ENCODE measurements at regions not wholly inside any gene's neighbourhood (a gene's known extent, or its start where the extent isn't known, plus 50 kb on each side); places are given as distances from the start of the nearest gene placed in this dataset.
"Not testable (repeated sequence)": the region's sequence is repeated elsewhere in the genome, so short reads cannot be mapped to it uniquely, and the experiment has no call there.

- Mint-ChIP-seq H3K4me3 (peak overlapping the region; percentile 1), H3K36me3 (ENCODE audit: insufficient read depth) (peaks cover 3% of the 10 kb centered on the region), H3K27ac (ENCODE audit: low read depth) (peak overlapping the region; percentile 94), H3K27me3 (no peaks in the 10 kb centered on the region), H3K4me1 (peaks cover 60% of the 10 kb centered on the region), H3K9me3 (peaks cover 10% of the 10 kb centered on the region)
- peak; percentile 37 for ATAC-seq (replicated peaks; ENCODE audit: extremely low read depth, poor library complexity, severe bottlenecking)
- DNase-seq (ENCODE audit: low spot score in 2 of 2), result no peak
These were observed 109.9 kb upstream of the ADO start for GRCh38 chr10:62694537-62695126.

- H3K36me3 Mint-ChIP-seq (ENCODE audit: insufficient read depth), result peaks cover 3% of the 10 kb centered on the region
- H3K9me3 Mint-ChIP-seq, result peaks cover 13% of the 10 kb centered on the region
- H3K27ac Mint-ChIP-seq (ENCODE audit: low read depth), result no peak overlapping the region
- H3K4me3 Mint-ChIP-seq, result no peak overlapping the region
- no peak for ATAC-seq (replicated peaks; ENCODE audit: extremely low read depth, poor library complexity, severe bottlenecking)
- DNase-seq (ENCODE audit: low spot score in 2 of 2), result no peak
- H3K4me1 Mint-ChIP-seq, result peaks cover 39% of the 10 kb centered on the region
- H3K27me3 Mint-ChIP-seq, result peaks cover 8% of the 10 kb centered on the region
These were observed 107.7 kb upstream of the ADO start for GRCh38 chr10:62696798-62697197.

- no peak for DNase-seq (ENCODE audit: low spot score in 2 of 2)
- Mint-ChIP-seq H3K36me3 (ENCODE audit: insufficient read depth) (peaks cover 5% of the 10 kb centered on the region), H3K27ac (ENCODE audit: low read depth) (no peak overlapping the region), H3K9me3 (peaks cover 13% of the 10 kb centered on the region), H3K27me3 (peaks cover 10% of the 10 kb centered on the region), H3K4me3 (no peak overlapping the region), H3K4me1 (peaks cover 24% of the 10 kb centered on the region)
- ATAC-seq (replicated peaks; ENCODE audit: extremely low read depth, poor library complexity, severe bottlenecking), result no peak
These were observed 105.4 kb upstream of the ADO start for GRCh38 chr10:62699148-62699547.

- not testable (repeated sequence) for H3K36me3 Mint-ChIP-seq (ENCODE audit: insufficient read depth); H3K4me1 Mint-ChIP-seq; DNase-seq (ENCODE audit: low spot score in 2 of 2); H3K27me3 Mint-ChIP-seq; H3K9me3 Mint-ChIP-seq; ATAC-seq (replicated peaks; ENCODE audit: extremely low read depth, poor library complexity, severe bottlenecking); H3K27ac Mint-ChIP-seq (ENCODE audit: low read depth); H3K4me3 Mint-ChIP-seq
These were observed 100.4 kb upstream of the ADO start for GRCh38 chr10:62704121-62704520.

GRCh38 chr10:62705789-62706188 is 98.7 kb upstream of the ADO start:
- H3K9me3 Mint-ChIP-seq, result no peaks in the 10 kb centered on the region
- H3K4me3 Mint-ChIP-seq, result no peak overlapping the region
- DNase-seq (ENCODE audit: low spot score in 2 of 2) (no peak), ATAC-seq (replicated peaks; ENCODE audit: extremely low read depth, poor library complexity, severe bottlenecking) (no peak)
- peaks cover 2% of the 10 kb centered on the region for H3K36me3 Mint-ChIP-seq (ENCODE audit: insufficient read depth)
- no peaks in the 10 kb centered on the region for H3K4me1 Mint-ChIP-seq
- no peak overlapping the region for H3K27ac Mint-ChIP-seq (ENCODE audit: low read depth)
- H3K27me3 Mint-ChIP-seq, result peaks cover 10% of the 10 kb centered on the region

- Mint-ChIP-seq H3K27me3 (no peaks in the 10 kb centered on the region), H3K9me3 (no peaks in the 10 kb centered on the region), H3K4me3 (no peak overlapping the region), H3K36me3 (ENCODE audit: insufficient read depth) (no peaks in the 10 kb centered on the region), H3K27ac (ENCODE audit: low read depth) (no peak overlapping the region), H3K4me1 (no peaks in the 10 kb centered on the region)
- ATAC-seq (replicated peaks; ENCODE audit: extremely low read depth, poor library complexity, severe bottlenecking) (no peak), DNase-seq (ENCODE audit: low spot score in 2 of 2) (no peak)
These were observed 96.7 kb upstream of the ADO start for GRCh38 chr10:62707810-62708209.

- Mint-ChIP-seq H3K4me1 (no peaks in the 10 kb centered on the region), H3K4me3 (no peak overlapping the region), H3K27me3 (no peaks in the 10 kb centered on the region), H3K27ac (ENCODE audit: low read depth) (no peak overlapping the region), H3K36me3 (ENCODE audit: insufficient read depth) (no peaks in the 10 kb centered on the region), H3K9me3 (no peaks in the 10 kb centered on the region)
- DNase-seq (ENCODE audit: low spot score in 2 of 2) (no peak), ATAC-seq (replicated peaks; ENCODE audit: extremely low read depth, poor library complexity, severe bottlenecking) (no peak)
These were observed 96.0 kb upstream of the ADO start for GRCh38 chr10:62708569-62708968.

GRCh38 chr10:62709200-62709599 is 95.3 kb upstream of the ADO start:
- no peaks in the 10 kb centered on the region for H3K4me1 Mint-ChIP-seq

GRCh38 chr10:62710182-62710581 is 94.3 kb upstream of the ADO start:
- no peak overlapping the region for H3K4me3 Mint-ChIP-seq
- H3K27ac Mint-ChIP-seq (ENCODE audit: low read depth), result no peak overlapping the region
- ATAC-seq (replicated peaks; ENCODE audit: extremely low read depth, poor library complexity, severe bottlenecking) (no peak), DNase-seq (ENCODE audit: low spot score in 2 of 2) (no peak)
- no peaks in the 10 kb centered on the region for H3K27me3 Mint-ChIP-seq
- H3K36me3 Mint-ChIP-seq (ENCODE audit: insufficient read depth), result no peaks in the 10 kb centered on the region
- H3K4me1 Mint-ChIP-seq, result peaks cover 3% of the 10 kb centered on the region
- H3K9me3 Mint-ChIP-seq, result no peaks in the 10 kb centered on the region

More at GRCh38 chr10:62709200-62709599, 95.3 kb upstream of the ADO start:
- H3K27me3 Mint-ChIP-seq, result no peaks in the 10 kb centered on the region
- H3K9me3 Mint-ChIP-seq, result no peaks in the 10 kb centered on the region
- ATAC-seq (replicated peaks; ENCODE audit: extremely low read depth, poor library complexity, severe bottlenecking), result no peak
- H3K27ac Mint-ChIP-seq (ENCODE audit: low read depth), result no peak overlapping the region
- no peak for DNase-seq (ENCODE audit: low spot score in 2 of 2)
- no peak overlapping the region for H3K4me3 Mint-ChIP-seq
- no peaks in the 10 kb centered on the region for H3K36me3 Mint-ChIP-seq (ENCODE audit: insufficient read depth)

- H3K4me3 Mint-ChIP-seq, result no peak overlapping the region
- H3K36me3 Mint-ChIP-seq (ENCODE audit: insufficient read depth), result no peaks in the 10 kb centered on the region
- H3K27me3 Mint-ChIP-seq, result no peaks in the 10 kb centered on the region
- H3K27ac Mint-ChIP-seq (ENCODE audit: low read depth), result no peak overlapping the region
- DNase-seq (ENCODE audit: low spot score in 2 of 2), result no peak
- H3K9me3 Mint-ChIP-seq, result no peaks in the 10 kb centered on the region
- ATAC-seq (replicated peaks; ENCODE audit: extremely low read depth, poor library complexity, severe bottlenecking), result no peak
- H3K4me1 Mint-ChIP-seq, result peaks cover 5% of the 10 kb centered on the region
These were observed 89.1 kb upstream of the ADO start for GRCh38 chr10:62715383-62715782.

GRCh38 chr10:62718585-62718984 is 85.9 kb upstream of the ADO start:
- no peak overlapping the region for H3K27ac Mint-ChIP-seq (ENCODE audit: low read depth)
- DNase-seq (ENCODE audit: low spot score in 2 of 2) (no peak), ATAC-seq (replicated peaks; ENCODE audit: extremely low read depth, poor library complexity, severe bottlenecking) (no peak)
- no peaks in the 10 kb centered on the region for H3K9me3 Mint-ChIP-seq
- no peaks in the 10 kb centered on the region for H3K27me3 Mint-ChIP-seq
- no peaks in the 10 kb centered on the region for H3K36me3 Mint-ChIP-seq (ENCODE audit: insufficient read depth)
- H3K4me3 Mint-ChIP-seq, result no peak overlapping the region
- H3K4me1 Mint-ChIP-seq, result peaks cover 5% of the 10 kb centered on the region

GRCh38 chr10:62719061-62719460 is 85.5 kb upstream of the ADO start:
- Mint-ChIP-seq H3K4me1 (peaks cover 5% of the 10 kb centered on the region), H3K4me3 (no peak overlapping the region), H3K36me3 (ENCODE audit: insufficient read depth) (no peaks in the 10 kb centered on the region), H3K9me3 (no peaks in the 10 kb centered on the region), H3K27ac (ENCODE audit: low read depth) (no peak overlapping the region), H3K27me3 (no peaks in the 10 kb centered on the region)
- ATAC-seq (replicated peaks; ENCODE audit: extremely low read depth, poor library complexity, severe bottlenecking) (no peak), DNase-seq (ENCODE audit: low spot score in 2 of 2) (no peak)

- Mint-ChIP-seq H3K4me1 (peaks cover 6% of the 10 kb centered on the region), H3K9me3 (no peaks in the 10 kb centered on the region), H3K36me3 (ENCODE audit: insufficient read depth) (no peaks in the 10 kb centered on the region), H3K27ac (ENCODE audit: low read depth) (no peak overlapping the region), H3K27me3 (no peaks in the 10 kb centered on the region), H3K4me3 (no peak overlapping the region)
- ATAC-seq (replicated peaks; ENCODE audit: extremely low read depth, poor library complexity, severe bottlenecking) (no peak), DNase-seq (ENCODE audit: low spot score in 2 of 2) (no peak)
These were observed 82.8 kb upstream of the ADO start for GRCh38 chr10:62721687-62722086.

- Mint-ChIP-seq H3K4me1 (peaks cover 6% of the 10 kb centered on the region), H3K9me3 (no peaks in the 10 kb centered on the region), H3K36me3 (ENCODE audit: insufficient read depth) (no peaks in the 10 kb centered on the region), H3K27me3 (no peaks in the 10 kb centered on the region), H3K4me3 (no peak overlapping the region), H3K27ac (ENCODE audit: low read depth) (no peak overlapping the region)
- ATAC-seq (replicated peaks; ENCODE audit: extremely low read depth, poor library complexity, severe bottlenecking), result no peak
- DNase-seq (ENCODE audit: low spot score in 2 of 2), result no peak
These were observed 81.1 kb upstream of the ADO start for GRCh38 chr10:62723375-62723774.
